ENCODE measurements at regions not wholly inside any gene's neighbourhood (a gene's known extent, or its start where the extent isn't known, plus 50 kb on each side); places are given as distances from the start of the nearest gene placed in this dataset.

GRCh38 chr1:38527373-38527966 is 332.1 kb downstream of the RRAGC start (continued):
- TF ChIP-seq E2F6 (IDR thresholded peaks at IDR 0.05; ENCODE audit: borderline replicate concordance in 1 of 2, extremely low read depth in 1 of 2, insufficient read depth in 1 of 2, insufficient read length in 1 of 2, low read depth in 1 of 2, low read length in 1 of 2, poor library complexity in 1 of 2, severe bottlenecking in 1 of 2), result peak in 1 of 2 experiments; percentile 31
- TF ChIP-seq ZNF592 (IDR thresholded peaks at IDR 0.05), result peak; percentile 24; the same call in 1 of the 2 replicates
- no peak for TF ChIP-seq NEUROD1 (IDR thresholded peaks at IDR 0.05; ENCODE audit: borderline replicate concordance, low read depth, low read length, partially characterized antibody)
- 0 out of 2 replicates have a peak, but pooled peaks have one; percentile 15 for TF ChIP-seq EP400 (IDR thresholded peaks at IDR 0.05)
- peak; percentile 3 for TF ChIP-seq TBP (optimal IDR thresholded peaks at IDR 0.05; ENCODE audit: low read depth, low read length)
- peak; percentile 23 for TF ChIP-seq JUND (IDR thresholded peaks at IDR 0.05; ENCODE audit: borderline replicate concordance, low read depth, low read length)
- TF ChIP-seq JUND (tag; IDR thresholded peaks at IDR 0.05; ENCODE audit: borderline replicate concordance, low read depth, low read length), result peak; percentile 19; the same call in 1 of the 3 replicates
- TF ChIP-seq TEAD1 (CRISPR knock-in tag; IDR thresholded peaks at IDR 0.05), result peak in 1 of 2 experiments; percentile 40; a peak in 1 of 4 replicates
- TF ChIP-seq ZBTB12 (CRISPR knock-in tag; IDR thresholded peaks at IDR 0.05), result peak; percentile 57; the same call in 1 of the 2 replicates

Measured in K562 (cell line).